ENCODE measurements at regions not wholly inside any gene's neighbourhood (a gene's known extent, or its start where the extent isn't known, plus 50 kb on each side); places are given as distances from the start of the nearest gene placed in this dataset.
A peak's percentile ranks its signal among the peaks of the same experiment; 100 is the strongest.

- no peak for TF ChIP-seq CTCF (conservative IDR thresholded peaks at IDR 0.05; ENCODE audit: control insufficient read depth, insufficient read depth, low read depth, low read length)
- no peak for DNase-seq (ENCODE audit: low read depth)
- H3K4me3 ChIP-seq (ENCODE audit: control insufficient read depth, low read depth, low read length): no peak overlapping the region
Observed at GRCh38 chr2:228878138-228878537, 392.9 kb downstream of the PID1 start.

GRCh38 chr2:228876276-228876675 lies 394.8 kb downstream of the PID1 start:
- no peak for TF ChIP-seq CTCF (conservative IDR thresholded peaks at IDR 0.05; ENCODE audit: control insufficient read depth, insufficient read depth, low read depth, low read length)
- DNase-seq (ENCODE audit: low read depth): no peak
- no peak overlapping the region for H3K4me3 ChIP-seq (ENCODE audit: control insufficient read depth, low read depth, low read length)

GRCh38 chr2:228875152-228875900 lies 395.8 kb downstream of the PID1 start:
- H3K4me3 ChIP-seq (ENCODE audit: control insufficient read depth, low read depth, low read length): no peak overlapping the region
- TF ChIP-seq CTCF (conservative IDR thresholded peaks at IDR 0.05; ENCODE audit: control insufficient read depth, insufficient read depth, low read depth, low read length): no peak
- peak; percentile 45 for DNase-seq (ENCODE audit: low read depth)

GRCh38 chr2:228871012-228871411 lies 400.1 kb downstream of the PID1 start:
- no peak overlapping the region for H3K4me3 ChIP-seq (ENCODE audit: control insufficient read depth, low read depth, low read length)
- DNase-seq (ENCODE audit: low read depth): no peak
- TF ChIP-seq CTCF (conservative IDR thresholded peaks at IDR 0.05; ENCODE audit: control insufficient read depth, insufficient read depth, low read depth, low read length): no peak

- DNase-seq (ENCODE audit: low read depth): no peak
- H3K4me3 ChIP-seq (ENCODE audit: control insufficient read depth, low read depth, low read length): no peak overlapping the region
- no peak for TF ChIP-seq CTCF (conservative IDR thresholded peaks at IDR 0.05; ENCODE audit: control insufficient read depth, insufficient read depth, low read depth, low read length)
Observed at GRCh38 chr2:228869636-228870264, 401.3 kb downstream of the PID1 start.

GRCh38 chr2:228867406-228867805 lies 403.7 kb downstream of the PID1 start:
- TF ChIP-seq CTCF (conservative IDR thresholded peaks at IDR 0.05; ENCODE audit: control insufficient read depth, insufficient read depth, low read depth, low read length): no peak
- H3K4me3 ChIP-seq (ENCODE audit: control insufficient read depth, low read depth, low read length): no peak overlapping the region
- no peak for DNase-seq (ENCODE audit: low read depth)
